Upper lobe of left lung (tissue), 4 donors: ENCODE measurements at regions not wholly inside any gene's neighbourhood (a gene's known extent, or its start where the extent isn't known, plus 50 kb on each side); places are given as distances from the start of the nearest gene placed in this dataset.

Source experiments
- POLR2A ChIP-seq, 4 donors: fragments of 450-650 bp; IDR thresholded peaks; one replicate each; pipeline ENCODE4 v1.5.1; 2016 to 2017; ENCODE audit warnings: antibody characterized with exemption in 4 of 4, mild to moderate bottlenecking in 2 of 4
- POLR2AphosphoS5 ChIP-seq, 2 donors: sonication (generic); formaldehyde crosslinking; IDR thresholded peaks; one replicate each; pipeline ENCODE4 v1.5.1; 2017; ENCODE audit warnings: antibody characterized with exemption in 2 of 2
- TF ChIP-seq, protein P1 (sequence below), 6 experiments: fragments of 450-650 bp in 4 of 6; fragments of 200-600 bp in 2 of 6; sonication (generic) in 2 of 6; IDR thresholded peaks; one replicate each; pipeline ENCODE4 v1.5.1; 2016 to 2019; ENCODE audit warnings: antibody characterized with exemption in 6 of 6

DNA sequence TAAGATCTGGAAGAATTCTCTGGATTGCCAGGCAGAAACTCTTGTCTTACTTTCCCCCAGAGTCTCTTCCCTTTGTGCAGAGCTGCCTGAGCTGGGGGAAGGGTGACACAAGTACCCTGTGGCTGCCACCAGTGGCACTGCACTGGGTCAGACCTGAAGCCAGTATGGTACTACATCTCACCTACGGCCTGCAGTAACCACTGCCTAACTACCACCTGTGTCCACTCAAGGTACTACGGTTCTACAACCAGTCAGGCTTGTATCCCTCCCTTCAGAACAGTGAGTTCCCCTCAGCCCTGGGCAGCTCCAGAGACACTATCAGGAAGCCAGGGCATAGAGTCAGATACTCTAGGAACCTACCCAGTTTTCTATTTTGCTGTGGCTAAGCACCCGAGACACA, 212.0 kb upstream of the POU5F2 start:
- TF ChIP-seq, protein P1, sequence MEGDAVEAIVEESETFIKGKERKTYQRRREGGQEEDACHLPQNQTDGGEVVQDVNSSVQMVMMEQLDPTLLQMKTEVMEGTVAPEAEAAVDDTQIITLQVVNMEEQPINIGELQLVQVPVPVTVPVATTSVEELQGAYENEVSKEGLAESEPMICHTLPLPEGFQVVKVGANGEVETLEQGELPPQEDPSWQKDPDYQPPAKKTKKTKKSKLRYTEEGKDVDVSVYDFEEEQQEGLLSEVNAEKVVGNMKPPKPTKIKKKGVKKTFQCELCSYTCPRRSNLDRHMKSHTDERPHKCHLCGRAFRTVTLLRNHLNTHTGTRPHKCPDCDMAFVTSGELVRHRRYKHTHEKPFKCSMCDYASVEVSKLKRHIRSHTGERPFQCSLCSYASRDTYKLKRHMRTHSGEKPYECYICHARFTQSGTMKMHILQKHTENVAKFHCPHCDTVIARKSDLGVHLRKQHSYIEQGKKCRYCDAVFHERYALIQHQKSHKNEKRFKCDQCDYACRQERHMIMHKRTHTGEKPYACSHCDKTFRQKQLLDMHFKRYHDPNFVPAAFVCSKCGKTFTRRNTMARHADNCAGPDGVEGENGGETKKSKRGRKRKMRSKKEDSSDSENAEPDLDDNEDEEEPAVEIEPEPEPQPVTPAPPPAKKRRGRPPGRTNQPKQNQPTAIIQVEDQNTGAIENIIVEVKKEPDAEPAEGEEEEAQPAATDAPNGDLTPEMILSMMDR (IDR thresholded peaks at IDR 0.05) = no peak
- TF ChIP-seq POLR2AphosphoS5 (IDR thresholded peaks at IDR 0.05) (no peak), POLR2A (IDR thresholded peaks at IDR 0.05) (no peak)
